NCI-H2107 treated with DMSO at 0.1 percent for 48 hours (cell line): ENCODE measurements at regions not wholly inside any gene's neighbourhood (a gene's known extent, or its start where the extent isn't known, plus 50 kb on each side); places are given as distances from the start of the nearest gene placed in this dataset.

Experiments
- DNase-seq: peaks from one replicate; lab custom pipeline; 2025; ENCODE audit not compliant: unreplicated experiment; lab: John Stamatoyannopoulos, UW

DNA sequence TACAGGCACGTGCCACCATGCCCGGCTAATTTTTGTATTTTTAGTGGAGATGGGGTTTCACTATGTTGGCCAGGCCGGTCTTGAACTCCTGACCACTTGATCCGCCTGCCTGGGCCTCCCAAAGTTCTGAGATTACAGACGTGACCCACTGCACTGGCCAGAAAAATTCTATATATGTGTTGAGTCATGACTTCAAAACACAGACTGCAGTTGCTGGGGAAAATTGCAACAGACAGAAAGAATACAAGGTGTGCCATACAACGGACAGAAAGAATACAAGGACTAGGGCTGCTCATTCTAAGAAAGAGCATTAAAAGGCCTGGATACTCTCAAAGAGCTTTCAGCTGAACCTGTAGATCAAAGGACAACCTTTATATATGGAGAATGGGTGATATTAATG lies 109.6 kb upstream of the ACSL4 start:
- no peak for DNase-seq

DNA sequence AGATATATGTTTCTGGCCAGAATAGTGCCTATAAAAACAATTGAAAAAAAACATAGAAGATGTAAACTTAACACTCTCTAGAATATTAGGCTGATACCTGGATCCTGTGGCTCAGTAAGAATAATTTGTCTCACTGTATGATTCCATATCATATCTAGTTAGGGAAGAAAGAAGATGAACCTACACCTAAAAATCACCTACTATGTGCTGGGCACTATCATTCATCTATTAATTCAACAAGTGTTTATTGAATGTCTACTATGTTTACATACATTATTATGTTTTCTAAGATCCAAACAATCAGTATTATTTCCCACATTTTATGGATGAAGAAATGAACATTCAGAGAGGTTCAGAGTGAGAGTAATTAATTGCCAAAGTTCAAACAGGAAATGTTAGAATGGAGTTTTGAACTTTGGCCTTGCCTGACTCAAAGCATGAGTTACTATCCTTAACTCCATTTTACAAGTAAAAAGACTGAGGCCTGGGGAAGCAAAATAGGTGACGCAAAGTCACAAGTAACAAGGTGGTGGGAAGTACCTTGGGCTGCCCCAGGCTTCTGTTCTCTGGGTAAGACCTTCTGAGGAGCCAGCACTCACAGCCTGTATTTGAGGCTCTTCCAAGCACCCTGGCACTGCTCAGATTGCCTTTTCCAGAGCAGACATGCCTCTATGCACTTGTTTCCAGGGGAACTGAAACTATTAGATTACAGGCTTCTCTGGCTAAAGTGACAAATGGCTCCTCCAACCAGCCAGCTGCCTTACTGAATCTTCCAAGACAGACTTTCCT lies 111.1 kb upstream of the ACSL4 start:
- peak; percentile 34 for DNase-seq

DNA sequence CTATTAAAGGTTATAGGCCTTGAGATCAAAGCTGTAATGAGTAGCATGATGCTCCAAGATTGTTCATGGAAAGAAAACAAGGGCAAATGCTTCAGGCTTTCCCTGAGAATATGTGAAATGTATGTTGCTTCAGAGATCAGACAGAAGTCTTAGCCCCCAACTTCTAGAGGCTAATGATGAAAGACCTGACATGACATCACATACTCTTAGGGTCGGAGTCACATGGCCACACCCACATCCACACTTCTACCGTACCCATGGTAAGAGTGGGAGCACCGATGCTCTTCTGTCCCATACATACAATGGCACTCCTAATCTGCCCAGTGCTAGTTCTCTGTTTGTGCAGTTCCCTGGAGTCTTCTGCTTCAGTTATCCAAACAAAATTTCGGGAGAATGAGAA lies 111.9 kb upstream of the ACSL4 start:
- no peak for DNase-seq

DNA sequence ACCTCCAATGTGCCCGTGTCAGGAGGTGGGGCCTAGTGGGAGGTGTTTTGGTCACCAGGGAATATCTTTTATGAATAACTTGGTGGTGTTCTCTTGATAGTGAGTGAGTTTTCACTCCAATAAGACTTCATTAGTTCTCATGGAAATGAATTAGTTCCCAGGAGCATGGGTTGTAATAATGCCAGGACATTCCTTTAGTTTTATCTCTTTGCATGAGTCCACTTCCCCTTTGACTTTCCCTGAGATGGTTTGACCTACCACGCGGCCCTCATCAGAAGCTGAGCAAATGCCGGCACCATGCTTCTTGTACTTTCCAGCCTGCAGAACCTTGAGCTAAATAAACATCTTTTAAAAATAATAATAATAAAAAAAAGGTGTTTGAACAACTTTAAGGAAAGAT lies 112.9 kb upstream of the ACSL4 start:
- DNase-seq, result no peak

DNA sequence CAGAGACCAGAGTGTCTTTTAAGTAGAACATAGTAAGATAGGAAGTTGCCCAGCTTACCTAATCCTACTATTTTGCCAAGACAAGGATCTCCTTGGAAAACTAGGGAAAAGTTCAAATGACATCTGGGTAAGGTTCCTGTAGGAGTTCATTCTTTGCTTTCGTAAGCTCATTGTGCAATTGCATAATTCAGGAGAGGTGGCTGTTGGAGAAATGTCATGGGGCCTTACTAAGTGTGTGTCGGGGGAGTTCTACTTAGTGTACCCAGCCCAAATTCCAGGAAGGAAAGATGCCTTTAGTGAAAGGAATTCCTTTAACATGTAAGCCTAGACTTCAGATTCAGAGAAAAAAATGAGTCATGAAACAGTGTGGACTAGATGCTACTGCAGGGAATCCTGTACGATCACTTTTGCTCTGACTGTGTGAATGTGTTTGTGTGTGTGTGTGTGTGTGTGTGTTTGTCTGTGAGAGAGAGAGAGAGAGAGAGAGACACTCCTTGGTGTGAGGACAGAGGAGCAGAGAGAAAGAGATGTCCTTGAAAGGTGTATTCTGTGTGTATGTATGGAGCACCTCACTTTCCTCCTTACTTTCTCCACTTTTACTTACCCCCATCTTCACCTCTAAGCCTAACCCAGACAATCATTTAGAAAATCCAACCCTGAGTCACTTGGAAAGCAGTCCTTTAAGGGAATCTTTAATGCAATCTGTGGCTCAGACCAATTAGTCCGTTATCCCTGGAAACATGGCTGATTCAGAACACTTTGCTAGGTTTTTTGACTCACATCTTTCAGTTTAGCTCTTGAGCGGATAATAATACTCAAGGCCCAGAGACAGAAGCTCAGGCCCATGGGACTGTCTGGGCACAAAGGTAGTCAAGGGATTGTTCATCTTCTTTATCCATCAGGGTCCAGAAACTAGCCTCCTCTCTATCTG lies 114.5 kb upstream of the ACSL4 start:
- DNase-seq, result no peak

DNA sequence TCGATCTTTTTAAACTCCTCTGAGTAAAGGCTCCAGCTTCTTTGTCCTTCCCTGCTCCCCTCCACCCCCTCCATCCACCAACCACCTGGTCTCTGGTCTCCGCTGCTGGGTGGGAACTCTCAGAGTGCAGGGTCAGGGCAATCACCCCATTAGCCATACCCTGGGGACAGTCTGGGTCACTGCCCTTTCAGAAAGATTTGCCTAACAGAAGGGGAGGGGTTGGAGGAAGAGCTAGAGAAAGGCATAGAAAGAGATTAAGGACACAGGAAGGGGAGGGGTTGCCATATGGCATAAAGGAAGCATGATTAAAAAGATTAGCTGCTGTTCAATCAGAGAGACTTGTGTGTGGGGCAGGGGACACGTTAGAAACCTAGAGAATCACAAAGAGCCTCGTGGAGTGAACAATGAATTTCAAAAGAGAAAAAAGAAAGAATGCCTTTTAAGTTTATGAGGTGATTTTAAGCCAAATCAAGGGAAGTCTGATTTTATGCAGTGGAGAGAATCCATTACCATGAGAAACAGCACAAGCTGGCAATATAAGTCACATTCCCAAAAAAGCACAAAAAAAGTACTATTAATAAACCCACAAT lies 115.5 kb upstream of the ACSL4 start:
- no peak for DNase-seq

DNA sequence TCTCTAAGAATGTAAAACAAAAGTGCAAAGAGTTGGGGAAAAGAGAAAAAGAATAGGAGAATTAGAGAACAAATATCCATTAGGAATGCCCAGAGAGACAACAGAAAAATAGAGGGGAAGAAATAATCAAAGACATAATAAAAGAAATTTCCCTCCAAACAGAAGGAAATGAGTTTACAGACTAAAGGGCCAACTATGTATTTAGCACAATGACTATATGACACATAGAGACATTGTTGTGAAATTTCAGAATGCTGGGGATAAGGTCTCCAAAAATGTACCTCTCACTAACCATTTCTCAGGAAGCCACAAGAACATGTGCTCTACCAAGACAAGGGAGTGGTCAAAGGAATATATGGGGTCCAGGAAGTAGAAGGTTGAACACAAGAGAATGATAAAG lies 121.0 kb upstream of the ACSL4 start:
- no peak for DNase-seq

DNA sequence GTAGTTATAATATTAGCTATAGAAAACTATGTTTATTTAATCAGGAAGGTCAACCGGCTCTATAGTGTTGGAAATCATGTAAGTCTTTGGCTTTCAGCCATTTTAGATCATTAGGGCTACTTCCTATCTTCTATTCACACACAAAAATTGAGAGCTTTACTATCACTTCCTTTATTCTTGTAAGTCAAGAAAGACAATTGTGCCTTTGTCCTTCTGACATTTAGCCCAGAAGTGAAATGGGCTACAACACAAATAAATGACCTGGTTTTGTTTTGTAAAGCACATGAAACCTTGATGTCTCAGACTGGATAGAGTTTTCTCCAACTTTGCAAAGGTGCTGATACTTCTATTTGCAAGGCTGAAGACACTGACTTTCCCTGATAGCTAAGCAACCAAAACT lies 122.4 kb upstream of the ACSL4 start:
- DNase-seq, result no peak

DNA sequence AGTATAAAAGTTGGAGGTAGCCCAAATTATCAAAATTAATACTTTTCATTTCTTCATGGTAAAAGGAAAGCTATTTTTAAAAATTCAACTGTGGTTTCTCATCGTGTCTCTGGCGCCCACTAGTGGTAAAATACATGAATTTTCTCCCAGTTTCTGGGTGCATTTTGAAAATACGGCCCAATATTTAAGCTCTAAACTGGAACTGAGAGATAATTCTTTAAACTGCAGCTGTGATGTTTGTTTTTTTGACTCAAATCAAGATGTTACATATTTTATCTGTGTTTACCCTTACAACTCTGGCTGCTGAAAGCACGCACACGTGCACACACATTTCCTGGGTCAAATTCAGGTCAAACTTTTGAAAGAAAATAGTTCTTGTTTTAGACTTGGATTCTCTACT lies 123.9 kb upstream of the ACSL4 start:
- no peak for DNase-seq

DNA sequence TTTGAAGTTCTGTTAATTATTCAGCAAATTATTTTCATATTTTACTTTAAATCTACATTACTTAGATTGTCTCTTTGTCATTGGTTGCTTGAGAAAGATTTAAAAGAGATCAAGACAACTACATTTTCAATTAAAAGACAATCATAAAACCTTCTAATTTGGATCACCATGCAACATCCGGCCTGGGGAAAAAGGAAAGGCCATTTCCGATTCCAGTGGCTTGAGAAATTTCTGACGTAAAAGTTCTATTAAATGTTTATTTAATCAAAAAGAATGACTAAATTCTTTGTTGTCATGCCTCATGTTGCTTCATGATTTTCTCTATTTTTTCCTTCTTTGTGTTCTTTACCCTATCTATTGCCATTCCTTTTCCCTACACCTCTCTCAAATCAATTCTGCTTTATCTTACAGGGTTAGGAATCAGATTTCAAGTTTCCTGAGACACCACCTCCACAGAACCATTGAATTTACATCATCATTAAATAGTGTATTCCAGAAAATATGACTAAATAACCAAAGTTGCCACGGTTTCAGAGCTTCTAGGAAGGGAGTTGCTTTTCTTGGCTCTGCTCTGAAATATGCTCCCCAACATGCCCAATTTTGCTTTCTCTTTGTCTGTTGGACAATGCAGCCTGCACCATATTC lies 124.6 kb upstream of the ACSL4 start:
- no peak for DNase-seq

DNA sequence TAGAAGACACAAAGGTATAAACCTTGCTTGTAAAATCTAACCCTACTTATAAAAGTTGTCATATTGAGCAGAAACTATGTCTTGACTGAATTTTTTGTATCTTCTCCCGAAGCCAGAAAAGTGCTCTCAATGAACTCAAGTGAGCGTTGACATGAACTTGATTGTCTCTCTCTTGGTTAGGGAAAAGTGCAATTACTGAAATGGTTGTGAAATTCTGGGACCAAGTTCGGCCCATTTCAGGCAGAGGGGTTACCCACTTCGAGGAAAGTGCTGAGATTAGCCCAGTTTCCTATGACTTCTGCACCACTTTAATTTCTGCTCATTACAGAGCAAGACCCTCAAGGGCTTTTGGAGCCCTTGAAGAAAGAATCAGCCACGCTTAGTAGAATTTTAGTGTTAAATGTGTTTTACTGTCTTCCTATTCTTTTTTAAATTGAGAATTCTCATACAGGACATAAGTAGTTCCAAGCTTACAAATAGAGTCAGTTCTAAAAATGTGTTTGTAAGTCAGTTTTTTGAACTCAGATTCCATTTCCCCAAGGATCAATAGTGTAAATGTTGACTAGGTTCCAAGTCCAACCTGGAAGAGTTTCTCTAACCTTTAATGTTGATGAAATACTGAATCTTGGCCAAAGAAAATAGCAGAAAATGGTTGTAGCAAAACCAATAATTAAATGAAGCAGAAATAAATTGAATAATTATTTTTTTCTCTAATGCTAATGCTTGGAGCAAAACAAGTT lies 125.7 kb upstream of the ACSL4 start:
- DNase-seq, result no peak

DNA sequence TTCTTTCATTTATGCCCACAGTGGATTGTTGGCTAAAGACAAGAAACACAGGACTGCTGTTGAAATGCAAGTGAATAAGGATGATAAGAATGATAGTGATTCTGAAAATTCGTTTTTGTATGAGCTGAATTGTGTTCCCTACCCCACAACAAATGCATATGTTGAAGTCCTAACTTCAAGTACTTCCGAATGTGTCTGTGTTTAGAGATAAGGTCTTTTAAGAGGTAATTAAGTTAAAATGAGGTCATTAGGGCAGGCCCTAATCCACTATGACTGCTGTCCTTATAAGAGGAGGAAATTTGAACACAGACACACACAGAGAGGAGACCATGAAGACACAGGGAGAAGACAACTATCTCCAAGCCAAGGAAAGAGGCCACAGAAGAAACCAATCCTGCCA lies 126.6 kb upstream of the ACSL4 start:
- no peak for DNase-seq

DNA sequence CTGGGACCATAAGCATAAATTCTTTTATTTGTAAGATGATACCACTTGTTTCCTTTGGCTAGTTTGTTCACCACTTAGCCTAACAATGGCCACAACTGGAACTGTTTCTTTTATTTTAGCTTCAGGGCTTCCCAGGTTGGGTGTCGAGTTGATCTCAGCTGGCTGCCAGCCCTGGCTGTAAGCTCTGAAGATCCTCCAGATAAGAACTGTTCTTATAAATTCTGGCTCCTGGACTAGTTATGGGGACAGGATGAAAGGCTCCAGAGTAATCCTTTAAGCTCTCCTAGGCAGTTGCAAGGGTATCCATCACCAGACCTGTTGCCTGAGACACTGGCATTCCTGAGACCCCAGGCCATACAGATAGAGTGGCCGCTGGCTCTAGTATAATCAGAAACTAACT lies 129.4 kb upstream of the ACSL4 start:
- DNase-seq, result no peak

DNA sequence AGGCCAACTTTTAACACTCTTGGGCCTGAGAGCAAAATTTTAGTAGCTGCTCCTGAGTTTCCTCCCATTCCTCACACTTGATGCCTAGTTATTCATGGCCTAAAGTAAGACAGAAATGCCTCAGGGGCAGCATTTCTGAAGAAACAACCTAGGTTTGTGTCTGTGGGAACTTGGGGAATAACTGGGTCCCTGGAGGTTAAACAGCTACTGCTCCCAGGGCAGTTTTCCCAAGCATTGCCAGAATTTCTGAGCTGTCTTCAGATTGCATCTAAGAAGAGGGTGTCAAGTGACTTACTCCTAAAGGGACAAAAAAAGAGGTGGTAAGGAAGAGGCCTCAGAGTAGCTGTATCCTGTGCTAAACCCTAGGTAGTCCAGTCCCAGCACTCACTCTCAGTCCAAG lies 130.8 kb upstream of the ACSL4 start:
- no peak for DNase-seq

DNA sequence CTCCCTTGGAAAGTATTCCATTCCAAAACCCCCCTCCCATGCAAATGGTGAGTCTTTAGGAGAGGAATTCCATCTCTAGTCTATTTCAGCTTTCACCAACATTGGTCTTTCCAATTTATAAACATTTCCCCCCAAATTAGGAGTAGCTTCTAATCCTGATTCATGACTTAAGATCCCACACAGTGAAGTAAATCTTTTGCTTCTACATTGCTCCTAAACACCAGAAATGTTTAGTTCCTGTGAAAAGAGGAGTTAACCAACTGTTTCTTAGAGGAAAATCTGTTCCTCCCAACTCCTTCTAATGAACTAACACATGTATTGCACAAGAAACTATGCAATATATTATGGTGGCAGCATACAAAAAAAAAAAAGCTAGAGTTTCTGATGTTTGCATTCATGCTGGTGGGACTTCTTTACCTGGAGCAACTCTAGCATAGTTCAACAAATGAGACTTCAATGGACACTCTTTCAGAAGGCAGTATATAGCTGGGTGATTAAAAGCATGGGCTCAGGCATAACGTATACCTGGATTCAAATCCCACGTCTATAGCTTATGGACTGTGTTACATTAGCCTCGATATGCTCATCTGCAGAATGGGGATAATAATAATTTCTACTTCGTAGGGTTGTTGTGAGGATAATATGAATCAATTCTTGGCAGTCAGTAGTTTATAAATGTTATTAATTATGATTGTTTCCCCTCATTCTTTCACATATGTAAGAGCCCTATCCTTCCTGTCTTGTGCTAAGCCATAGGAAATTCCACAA lies 131.6 kb upstream of the TMEM164 start:
- DNase-seq, result no peak

DNA sequence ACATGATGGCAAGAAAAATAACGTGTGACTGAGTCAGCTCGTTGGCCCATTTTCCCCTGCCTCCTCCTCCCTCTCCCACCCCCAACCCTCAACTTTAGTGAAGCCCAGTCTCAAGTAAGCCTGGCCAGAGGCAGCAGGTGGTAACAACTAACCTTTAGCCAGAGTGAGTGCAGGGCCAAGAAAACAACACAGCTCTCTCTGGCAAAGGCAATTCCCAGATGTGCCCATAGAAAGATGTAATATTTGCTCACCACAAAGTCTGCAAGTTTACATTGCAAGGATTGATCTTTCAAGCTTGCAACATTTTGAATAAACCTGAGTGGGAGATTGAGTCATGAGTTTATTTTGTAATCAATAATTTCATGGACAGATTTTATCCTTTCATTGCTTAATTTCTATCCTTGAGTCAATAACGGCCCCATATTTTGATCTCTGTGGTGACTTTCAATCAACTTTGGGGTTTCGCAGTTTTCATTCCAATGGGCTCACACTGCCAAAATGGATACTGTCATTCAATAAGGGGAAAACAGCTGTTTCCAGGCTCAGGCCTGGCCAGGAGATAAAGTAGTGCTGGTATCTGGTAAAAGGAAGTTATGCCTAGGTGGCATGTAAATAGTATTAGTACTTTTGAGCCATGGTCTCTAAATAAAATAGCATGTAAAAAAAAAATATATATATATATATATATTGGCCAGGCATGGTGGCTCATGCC lies 130.7 kb upstream of the TMEM164 start:
- DNase-seq, result no peak

DNA sequence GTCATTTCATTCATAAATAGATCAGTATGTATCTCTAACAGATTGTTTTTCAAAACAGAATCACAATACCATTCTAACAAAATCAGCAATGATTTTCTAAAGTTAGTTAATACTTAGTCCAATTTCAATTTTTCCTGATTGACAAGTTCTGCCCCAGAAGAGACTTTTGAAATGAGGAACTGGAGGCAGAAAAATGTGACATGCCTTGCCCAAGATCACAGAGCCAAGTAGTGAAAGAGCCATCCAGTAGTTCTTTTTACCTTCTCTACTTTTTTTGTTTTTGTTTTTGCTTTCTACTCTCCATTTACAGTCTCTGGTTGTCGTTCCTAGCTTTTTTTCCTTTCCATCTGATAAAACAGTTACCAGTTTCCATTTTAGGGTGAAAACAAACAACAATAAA lies 129.3 kb upstream of the TMEM164 start:
- no peak for DNase-seq

DNA sequence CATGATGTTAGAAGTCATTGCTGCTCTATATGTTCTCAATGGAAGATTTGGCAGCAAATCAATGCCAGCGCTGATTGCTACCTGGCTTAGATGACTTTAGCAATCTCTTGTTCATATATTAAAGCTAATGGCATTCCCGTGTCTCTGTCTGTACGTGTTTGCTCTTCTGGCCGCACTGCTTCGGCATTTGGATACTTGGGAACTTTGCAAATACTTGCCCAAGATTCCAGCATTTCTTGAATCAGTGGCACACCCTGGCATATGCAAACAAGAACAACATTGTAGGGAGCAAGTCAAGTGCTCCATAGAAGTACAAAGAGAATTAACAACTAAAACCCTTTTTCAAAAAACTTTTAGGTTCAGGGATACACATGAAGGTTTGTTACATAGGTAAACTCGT lies 128.9 kb upstream of the TMEM164 start:
- DNase-seq, result no peak

DNA sequence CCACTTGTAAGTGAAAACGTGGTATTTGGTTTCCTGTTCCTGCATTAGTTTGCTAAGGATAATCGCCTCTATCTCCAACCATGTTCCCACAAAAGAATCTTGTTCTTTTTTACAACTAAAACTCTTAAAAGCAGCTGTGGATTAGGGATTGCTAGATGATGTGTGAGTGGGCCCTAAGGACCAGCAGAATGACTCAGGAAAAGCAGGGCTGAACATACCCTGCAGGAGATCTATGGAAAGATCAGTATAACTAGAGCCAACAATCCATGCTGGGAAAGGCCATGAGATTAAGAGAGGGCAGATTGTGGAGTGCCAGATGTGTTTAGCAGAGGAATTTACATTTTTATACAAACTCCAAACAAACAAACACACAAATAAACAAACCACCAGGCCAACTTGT lies 128.4 kb upstream of the TMEM164 start:
- DNase-seq, result no peak
